Posterior cingulate gyrus (tissue), 11 donors: ENCODE measurements at regions not wholly inside any gene's neighbourhood (a gene's known extent, or its start where the extent isn't known, plus 50 kb on each side); places are given as distances from the start of the nearest gene placed in this dataset.
A peak's percentile ranks its signal among the peaks of the same experiment; 100 is the strongest.

Experiments used
- DNase-seq, 10 donors: peaks; one replicate each; pipeline versions ENCODE4 v3.0.0 to v3.0.0-alpha.2; 2020 to 2021; ENCODE audit warnings: mixed read lengths in 3 of 10
- intact Hi-C: fragments of 100-400 bp; cut with DNase I; formaldehyde crosslinking; loops from one replicate; pipeline ENCODE4 v1.15.1; 2023

DNA sequence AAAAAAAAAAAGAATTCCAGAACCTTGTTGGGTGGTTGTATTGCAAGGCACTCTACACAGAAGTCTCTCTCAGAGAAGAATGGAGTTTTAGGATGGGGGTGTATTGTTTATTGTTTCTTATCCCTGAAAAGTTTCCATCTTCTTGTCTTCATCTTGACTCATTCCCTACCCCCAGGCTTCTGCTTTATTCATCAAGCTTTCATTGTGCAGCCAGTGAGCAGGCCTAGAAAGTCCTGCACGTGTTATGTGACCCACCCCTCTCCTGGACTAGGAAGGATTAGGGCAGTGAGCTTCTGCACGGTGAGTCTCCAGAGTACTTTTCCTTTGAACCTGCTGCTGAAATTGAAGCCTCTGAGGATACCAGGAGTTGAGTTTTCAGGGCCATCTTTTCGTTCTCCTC is 150.9 kb upstream of the IL12A start:
- no peak for DNase-seq
- intact Hi-C loops, result no loop called here

DNA sequence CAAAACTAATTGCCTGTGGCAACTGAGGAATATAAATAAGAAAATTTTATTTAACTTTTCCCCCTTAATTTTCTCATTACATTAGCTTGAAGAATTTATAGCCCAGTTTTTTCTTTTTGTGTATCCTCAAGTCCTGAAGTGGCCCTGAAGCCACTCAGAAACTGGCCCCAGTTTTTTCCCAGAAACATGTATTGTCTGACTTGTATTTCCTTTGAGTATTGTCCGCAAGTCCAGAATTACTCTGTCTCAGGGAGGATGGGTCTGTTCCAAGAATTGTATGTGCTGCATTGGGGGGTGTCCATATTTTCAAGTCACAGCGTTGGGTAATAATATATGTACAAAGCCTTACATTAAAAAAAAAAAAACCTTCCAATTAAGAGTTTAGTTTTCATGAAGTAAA is 149.7 kb upstream of the IL12A start:
- no peak for DNase-seq
- intact Hi-C loops, result no loop called here

DNA sequence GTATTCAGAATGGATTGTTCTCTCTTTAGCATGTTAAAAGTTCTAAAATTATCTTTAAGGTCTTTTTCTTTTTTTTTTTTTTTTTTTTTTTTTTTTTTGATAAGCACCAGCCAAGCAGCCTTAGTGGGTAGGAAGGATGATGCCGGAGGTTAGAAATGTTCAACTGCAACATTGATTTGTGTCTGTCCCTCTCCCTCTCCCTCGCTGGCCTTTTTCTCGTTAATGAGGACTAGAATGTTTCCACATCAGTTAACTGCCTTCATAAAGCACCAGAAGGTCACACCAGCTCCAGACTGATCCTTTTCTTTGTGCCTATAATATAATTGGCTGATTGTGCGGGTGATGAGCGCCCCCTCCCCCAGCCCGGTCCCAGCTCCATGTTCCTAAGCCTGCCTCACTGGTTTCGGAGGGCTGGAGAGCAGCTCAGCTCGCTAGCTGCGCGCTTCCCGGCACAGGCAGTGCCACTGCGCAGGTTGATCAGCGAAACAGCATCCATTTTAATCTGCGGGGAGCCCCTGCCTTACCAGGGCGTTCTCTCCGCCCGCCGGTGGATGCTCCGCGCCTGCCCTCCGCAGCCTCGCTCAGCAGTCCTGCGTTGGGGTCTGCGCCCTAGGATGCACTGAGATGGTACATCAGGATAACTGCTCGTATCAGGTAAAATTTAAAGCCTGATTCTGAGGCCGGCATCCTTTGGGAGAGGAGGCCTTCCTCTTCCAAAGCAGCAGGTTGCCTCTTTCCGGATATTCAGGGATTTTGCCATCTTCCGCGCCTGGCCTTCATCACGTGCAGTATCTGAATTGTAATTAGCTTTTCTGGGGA is 148.9 kb upstream of the IL12A start, which contains the start of gene SCHIP1:
SCHIP1 (plus strand) TSS at position 301 of the 819 bp plus-strand sequence.
- intact Hi-C loops, result no loop called here
- DNase-seq, result peak; percentile 81 to 98 (median 84)

DNA sequence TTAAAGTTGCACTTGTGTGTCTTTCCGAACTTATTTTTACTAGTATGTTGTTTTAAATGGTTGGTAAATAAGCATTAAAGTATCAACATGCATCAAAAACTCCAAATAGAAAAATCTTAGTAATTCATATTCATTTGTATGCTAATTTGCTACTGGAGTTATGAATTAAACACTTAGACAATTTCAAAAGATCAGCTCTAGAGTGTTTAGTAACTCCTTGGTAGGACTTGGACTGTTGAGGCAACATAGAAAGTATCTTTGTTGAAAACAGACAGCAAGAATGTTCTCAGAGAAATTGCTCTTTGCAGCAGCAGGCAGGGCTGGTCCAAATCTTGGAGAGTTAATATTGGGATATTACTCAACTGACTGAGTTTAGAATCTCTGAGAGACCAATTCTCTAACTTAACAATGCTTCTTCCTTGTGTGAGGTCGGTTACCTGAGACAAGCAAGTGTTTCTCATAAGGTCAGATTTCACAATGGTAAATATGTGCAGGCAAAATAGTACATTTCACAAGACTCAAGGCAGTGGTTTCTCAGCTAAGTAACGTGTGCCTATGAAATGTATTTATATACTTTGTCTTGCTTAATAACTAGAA is 147.8 kb upstream of the IL12A start:
- DNase-seq, result no peak
- intact Hi-C loops, result no loop called here

DNA sequence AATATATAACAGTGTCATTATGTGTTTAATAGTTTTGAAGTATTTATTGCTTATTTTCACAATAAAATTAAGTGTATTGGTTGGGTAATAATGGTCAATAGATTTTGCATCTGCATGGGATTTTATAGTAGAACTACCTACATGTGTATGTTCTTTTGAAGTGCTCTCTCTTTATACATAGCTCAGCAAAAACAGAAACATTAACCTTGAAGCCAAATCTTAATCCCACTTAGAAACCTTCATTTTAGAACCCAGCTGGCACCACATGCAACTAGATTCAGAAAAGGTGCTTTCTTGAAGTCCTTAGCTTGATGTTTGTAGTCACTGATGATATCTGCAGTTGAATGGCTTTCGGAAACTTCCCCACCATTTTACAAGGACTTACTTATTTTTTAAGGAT is 146.9 kb upstream of the IL12A start:
- intact Hi-C loops, result no loop called here
- DNase-seq, result no peak

DNA sequence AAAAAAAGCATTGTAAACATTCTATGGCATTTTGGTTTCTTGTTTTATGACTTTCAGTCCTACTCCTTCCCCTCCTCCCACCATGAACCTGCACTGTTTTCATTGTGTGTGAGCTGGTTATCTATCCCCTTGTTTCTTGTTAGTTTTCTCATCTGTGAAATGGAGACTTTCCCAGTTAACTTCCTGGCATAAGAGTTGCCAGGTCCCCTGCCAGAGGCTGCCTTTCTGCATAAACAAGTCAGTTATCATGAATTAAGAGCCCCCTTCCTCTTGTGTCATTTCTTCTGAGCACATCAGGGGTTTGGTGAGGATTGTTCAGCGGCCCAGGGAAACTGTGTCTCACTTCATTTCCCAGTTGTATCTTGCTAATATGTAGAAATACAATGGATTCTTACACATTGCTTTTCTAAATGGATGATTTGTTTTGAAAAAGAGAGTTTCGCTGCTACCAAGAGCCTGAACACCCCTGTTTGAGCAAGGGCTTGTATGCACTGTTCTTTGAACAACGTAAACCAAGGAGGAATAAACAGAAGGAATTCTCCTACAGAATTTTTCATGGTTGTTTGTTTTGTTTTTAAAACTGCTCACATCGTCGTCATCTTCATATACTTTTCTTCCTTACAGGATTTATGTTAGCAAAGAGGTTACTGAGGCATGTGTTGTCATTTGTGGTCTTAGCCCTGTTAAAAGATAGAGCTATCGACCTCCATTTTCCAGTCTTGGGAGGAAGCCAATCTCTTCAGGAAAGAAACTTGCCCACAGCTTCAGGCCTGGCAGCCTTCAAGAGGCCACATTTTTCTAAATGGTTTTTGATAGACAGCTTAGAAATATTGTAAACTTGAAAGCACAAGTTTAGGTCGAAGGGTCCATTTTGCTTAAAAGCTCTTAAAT is 144.6 kb upstream of the IL12A start:
- intact Hi-C loops, result no loop called here
- no peak for DNase-seq

DNA sequence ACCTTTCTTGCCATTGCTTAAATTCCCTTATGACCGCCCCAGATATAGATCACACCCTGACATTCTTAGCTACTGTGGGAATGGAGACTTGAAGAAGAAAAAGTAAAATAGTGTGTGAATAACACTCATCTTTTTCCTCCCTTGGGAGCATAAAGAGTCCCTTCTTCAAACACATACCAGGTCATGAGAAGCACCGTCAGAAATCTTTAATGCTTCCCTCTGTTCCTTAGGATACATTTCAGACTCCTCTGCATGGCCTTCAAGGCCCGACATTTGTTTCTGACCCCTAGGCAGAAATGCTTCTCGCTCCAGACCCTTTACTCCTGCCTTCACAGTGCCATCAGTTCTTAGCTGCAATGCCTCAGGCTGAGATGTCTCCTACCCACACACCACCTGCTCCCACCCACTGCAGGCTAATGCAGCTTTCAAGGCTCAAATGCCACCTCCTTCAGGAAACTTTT is 143.8 kb upstream of the IL12A start:
- peak in 6 of 10 donors; percentile 38 to 91 (median 74) for DNase-seq
- intact Hi-C loops, result no loop called here

DNA sequence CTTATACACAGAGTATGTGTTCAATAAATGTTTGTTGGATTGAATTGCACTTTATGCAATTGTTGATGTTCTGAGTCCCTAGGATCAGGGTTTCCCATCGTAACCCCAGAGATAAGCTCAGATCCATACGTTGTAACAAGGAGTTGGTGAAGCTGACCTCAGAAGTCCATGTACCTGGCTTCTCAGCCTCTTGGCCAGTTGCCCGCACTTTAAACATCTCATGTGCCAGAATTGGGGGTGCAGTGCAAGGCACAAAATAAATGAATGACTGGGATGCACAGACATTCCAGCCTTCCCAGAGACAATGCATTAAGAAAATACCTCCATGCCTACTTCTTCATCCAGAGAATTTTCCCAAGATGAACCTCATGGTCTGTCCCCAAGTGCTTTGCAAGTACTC is 142.9 kb upstream of the IL12A start:
- no peak for DNase-seq

DNA sequence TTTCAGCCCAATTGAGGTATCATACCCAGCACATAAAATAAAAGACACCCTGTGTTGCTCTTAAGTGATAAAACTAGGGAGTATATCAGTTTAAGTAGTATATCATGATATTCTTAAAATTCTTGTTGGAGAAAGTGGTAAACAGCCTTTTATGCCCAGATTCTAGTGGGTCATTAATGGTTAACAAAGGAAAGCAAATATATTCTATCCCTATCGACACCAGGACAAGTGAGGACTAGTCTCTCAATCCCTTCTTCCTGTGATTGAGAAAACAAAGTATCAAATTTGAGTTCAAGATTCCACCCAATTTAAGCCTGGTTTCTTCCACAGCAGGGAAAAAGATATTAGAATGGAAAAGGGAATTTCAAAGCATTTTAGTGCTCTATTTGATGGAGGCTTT is 142.4 kb upstream of the IL12A start:
- intact Hi-C loops, result no loop called here
- no peak for DNase-seq

More for the DNA sequence above, 142.9 kb upstream of the IL12A start:
- intact Hi-C loops, result no loop called here

DNA sequence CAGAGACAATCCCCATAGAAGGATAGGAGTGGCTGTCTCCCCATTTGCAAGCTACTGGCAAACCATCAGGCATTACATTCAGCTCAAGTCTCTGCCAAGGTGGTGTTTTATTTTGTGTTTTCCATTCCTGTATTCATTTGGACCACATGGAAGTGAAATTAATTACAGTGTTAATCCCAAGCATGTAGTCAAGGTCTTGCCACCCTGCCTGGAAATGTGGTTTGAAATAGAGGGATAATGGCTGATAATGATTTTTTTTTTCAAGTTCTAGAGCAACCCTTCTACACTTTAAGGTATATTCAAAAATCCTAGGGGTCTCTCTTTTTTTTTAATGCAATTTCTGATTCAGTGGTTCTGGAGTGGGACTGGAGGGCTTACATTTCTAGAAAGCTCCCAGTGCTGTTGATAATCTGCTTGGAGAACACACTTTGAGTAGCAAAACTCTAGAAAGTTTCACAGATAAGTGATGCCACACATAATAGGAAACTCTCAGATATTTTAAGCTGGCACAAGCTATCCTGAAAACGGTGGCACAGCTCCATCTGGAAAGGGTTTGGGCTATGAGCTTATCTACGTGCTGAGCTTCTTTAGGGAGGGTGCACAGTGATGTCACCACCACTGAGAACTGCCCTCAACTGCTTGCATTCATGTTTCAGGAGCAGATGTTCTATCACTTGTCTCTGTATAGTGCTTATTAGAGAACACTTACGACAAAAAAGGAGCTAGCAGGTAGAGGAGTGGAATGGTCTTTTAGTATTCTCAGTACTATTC is 140.1 kb upstream of the IL12A start:
- DNase-seq, result peak in 2 of 10 donors; percentile 38 to 51
- intact Hi-C loops, result no loop called here

DNA sequence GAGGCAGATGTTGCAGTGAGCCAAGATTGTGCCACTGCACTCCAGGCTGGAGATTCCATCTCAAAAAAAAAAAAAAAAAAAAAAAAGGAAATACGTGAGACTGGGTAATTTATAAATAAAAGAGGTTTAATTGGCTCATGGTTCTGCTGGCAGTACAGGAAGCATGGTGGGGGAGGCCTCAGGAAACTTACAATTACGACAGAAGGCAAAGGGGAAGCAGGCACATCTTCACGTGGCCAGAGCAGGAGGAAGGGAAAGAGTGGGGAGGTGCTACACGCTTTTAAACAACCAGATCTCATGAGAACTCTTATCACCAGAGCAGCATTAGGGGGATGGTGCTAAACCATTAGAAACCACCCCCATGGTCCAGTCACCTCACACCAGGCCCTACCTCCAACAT is 138.2 kb upstream of the IL12A start:
- no peak for DNase-seq
- intact Hi-C loops, result no loop called here

DNA sequence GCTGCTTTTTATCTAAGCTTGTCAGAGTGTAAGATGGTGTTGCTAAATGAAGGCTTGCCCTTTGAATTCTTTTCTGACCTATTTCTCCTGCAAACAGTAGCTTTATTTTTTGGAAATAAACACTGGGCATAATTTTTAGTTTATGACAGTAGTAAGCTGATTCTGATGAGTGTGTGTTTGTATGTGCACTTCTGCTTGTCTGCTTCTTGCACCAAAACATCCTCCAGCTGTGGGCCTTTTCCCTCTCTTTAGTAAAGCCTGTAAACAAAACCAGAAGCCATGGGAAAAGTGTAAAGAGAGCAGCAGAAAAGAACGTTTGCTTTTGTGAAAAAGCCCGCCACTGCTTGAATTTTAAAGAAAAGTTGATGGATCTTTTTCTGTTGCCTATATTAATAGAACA is 136.4 kb upstream of the IL12A start:
- intact Hi-C loops, result no loop called here
- DNase-seq, result no peak

DNA sequence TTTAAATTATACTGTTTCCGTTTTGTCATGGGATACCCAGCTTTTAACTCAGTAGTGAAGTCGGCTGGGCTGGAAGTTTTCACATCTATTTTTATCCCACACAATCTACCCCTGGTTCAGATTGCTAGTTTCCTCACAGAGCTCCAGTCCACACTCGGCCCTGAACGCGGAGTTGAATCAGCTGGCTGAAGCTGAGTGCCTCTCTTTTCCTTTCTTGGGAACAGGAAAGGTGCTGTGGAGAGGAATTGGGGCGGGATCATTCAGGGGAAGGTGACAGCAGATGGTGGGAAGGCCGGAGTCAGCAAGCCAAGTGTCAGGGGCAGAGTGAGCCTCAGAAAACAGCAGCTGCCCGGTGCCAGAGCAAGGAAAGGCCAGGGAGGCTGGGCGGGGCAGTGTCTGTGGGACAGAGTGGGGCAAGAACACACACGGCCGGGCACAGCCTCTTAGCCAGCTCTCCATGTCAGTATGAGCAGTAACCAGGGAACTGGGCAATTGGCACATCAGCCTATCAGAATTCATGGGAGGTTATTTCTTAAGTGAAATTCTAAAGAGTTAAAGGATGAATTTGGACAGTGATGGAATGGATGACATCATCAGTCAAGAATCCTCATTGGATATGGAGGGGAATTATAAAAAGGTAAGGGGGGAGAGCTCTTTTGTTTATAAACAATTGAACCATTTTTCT is 135.7 kb upstream of the IL12A start:
- DNase-seq, result peak in 8 of 10 donors; percentile 45 to 92 (median 64)
- intact Hi-C loops, result no loop called here

DNA sequence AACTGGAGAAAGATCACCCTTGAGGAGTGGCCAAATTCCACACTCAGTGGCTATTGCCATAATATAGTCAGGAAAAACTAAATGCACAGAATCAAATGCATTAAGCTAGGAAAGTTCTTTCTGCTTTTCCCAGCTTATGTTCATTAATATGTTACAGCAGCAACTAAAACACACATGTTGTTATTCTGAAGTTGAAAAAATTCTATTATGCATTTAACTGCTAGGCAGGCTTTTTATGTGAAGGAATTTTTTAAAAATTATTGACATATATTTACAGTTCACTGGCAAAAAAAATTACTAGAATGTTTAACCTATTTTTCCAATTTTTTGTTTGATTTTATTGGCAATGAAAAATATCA is 135.2 kb upstream of the IL12A start:
- intact Hi-C loops, result no loop called here
- no peak for DNase-seq

DNA sequence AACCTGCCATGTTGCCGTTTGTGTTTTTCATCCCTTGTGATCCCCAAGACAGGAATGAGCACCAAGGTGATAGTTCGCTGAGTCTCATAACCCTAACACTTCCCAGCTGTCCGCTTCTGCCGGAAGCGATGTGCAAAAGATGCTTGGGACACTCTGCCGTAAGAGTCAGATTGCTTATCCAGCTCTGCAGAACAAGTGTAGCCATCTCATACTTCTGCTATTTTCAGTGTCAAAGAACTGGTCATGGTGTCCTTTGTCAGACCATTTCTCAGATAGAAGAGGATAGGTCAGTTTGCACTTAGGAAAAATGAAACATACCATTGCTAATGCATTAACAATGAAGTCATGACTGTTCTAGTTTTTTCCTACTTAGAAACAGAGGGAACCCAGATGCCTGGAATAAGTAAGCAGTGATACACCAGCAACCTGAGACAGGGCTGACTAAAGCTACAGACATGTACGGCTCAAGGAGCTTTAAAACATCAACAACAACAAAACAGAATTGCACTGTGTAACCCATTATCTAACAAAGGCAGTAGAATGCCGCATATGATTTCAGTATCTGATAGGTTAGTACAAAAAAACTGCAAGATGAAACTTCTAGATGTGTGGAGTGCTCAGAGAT is 134.0 kb upstream of the IL12A start:
- no peak for DNase-seq
- intact Hi-C loops, result no loop called here

DNA sequence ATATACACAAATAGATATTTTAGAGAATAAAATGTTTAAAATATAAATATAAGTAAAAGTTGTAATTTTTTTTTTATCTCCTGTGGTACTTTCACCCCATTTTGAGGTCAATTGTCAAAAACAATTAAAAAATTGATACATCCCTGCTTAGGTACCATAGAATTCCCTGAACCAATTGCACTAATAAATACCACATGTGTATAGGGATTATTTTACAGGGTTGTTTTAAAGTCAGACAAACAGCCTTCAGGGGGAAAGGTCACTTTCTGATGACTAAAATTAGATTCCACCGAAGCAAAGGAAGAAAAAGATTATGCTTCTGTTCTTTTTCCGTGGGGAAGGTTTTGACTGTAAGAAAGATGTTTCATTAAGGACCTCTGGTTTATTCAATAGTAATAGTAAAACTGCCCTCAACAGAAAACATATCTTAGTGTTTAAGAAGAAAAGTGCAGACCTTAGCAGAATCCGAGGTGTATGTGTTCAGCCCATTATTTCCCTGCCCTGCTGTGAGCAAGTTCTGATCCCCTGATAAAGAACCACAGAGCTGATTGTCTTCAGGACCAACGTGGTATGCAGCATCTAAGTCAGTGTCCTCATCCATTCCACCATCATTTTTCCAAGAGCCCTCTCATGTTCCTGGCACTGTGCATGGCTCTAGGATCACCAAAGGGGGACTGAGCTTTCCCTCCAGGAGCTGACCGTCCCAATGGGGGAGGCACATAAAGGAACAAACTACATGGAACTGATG is 132.9 kb upstream of the IL12A start:
- no peak for DNase-seq
- intact Hi-C loops, result no loop called here

DNA sequence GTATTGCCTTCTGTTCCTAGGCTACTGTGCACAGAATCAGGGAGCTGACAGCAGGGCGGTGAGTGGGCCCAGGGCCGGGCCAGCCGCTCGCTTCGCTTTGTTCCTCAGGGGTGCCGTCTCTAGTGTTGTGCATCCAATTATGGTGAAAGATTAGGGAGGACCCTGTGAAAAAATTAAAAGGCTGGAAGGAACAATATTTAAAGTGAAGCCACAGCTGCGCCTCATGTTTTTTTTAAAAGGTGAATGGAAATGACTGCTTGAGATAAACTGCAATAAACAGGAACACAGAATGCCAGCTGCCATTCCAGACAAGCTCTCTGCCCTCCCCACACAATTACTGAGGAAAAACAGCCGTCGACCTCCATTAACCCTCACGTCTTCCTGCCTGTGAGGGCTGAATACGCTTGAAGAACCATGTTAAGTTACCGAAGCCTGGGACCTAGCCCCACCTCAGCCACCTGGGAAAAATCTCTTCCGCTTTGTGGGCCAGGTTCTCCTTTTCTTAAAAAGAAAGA is 132.0 kb upstream of the IL12A start:
- intact Hi-C loops, result no loop called here
- DNase-seq, result peak in 5 of 10 donors; percentile 51 to 87 (median 86)

DNA sequence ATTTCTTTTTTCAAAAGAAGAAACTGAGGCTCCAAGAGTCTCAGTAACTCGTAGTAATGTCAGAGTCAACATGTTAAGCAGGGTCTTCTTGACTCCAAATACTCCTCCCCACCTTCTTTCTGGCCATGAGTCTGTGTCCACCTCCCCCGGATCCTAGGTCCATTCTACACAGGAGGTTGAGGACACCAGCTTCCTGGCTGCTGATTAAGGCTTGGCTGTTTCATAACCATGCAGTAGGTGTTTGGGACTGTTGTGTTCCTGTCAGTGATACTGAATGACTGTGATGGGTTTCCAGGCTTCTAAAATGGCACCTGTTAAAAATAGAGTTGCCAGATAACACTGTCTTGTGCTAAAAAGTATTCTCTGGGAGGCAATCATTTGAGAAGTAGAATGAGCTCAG is 130.8 kb upstream of the IL12A start:
- DNase-seq, result peak in 1 of 10 donors; percentile 80
- intact Hi-C loops, result no loop called here
